H9 (cell line): ENCODE measurements at regions not wholly inside any gene's neighbourhood (a gene's known extent, or its start where the extent isn't known, plus 50 kb on each side); places are given as distances from the start of the nearest gene placed in this dataset.

Source experiments
- DNase-seq: peaks from one replicate; pipeline ENCODE4 v3.0.0-alpha.2; 2017
- H2AFZ ChIP-seq: one replicate; pipeline ENCODE4 v1.6.1; 2013; ENCODE audit warnings: mild to moderate bottlenecking, low read length, control low read depth, moderate library complexity
- H2AK5ac ChIP-seq: 2 replicates; pipeline ENCODE4 v1.6.1; 2013; ENCODE audit warnings: low read length, control low read depth, mixed read lengths; ENCODE audit not compliant: insufficient read length
- H2BK120ac ChIP-seq: one replicate; pipeline ENCODE4 v1.6.1; 2013; ENCODE audit warnings: low read depth, mild to moderate bottlenecking, low read length, control low read depth, inconsistent platforms; ENCODE audit not compliant: poor library complexity, severe bottlenecking
- H2BK12ac ChIP-seq: 2 replicates; pipeline ENCODE4 v1.6.1; 2013; ENCODE audit warnings: low read length, control low read depth, mixed read lengths, low read depth; ENCODE audit not compliant: insufficient read length
- H2BK15ac ChIP-seq: 2 replicates; pipeline ENCODE4 v1.6.1; 2013; ENCODE audit warnings: low read depth, low read length, control low read depth
- H2BK20ac ChIP-seq: one replicate; pipeline ENCODE4 v1.6.1; 2013; ENCODE audit warnings: low read depth, mild to moderate bottlenecking, low read length, control low read depth, inconsistent platforms; ENCODE audit not compliant: poor library complexity, severe bottlenecking
- H2BK5ac ChIP-seq: 2 replicates; pipeline ENCODE4 v1.6.1; 2013; ENCODE audit warnings: low read length, control low read depth, mixed read lengths; ENCODE audit not compliant: insufficient read length
- H3K14ac ChIP-seq: 2 replicates; pipeline ENCODE4 v1.6.1; 2013; ENCODE audit warnings: low read length, control low read depth; ENCODE audit not compliant: insufficient read depth
- H3K18ac ChIP-seq: 2 replicates; pipeline ENCODE4 v1.6.1; 2013; ENCODE audit warnings: low read depth, mild to moderate bottlenecking, mixed read lengths, low read length, control low read depth; ENCODE audit not compliant: insufficient read length
- H3K23ac ChIP-seq: 2 replicates; pipeline ENCODE4 v1.6.1; 2013; ENCODE audit warnings: low read length, control low read depth, mixed read lengths, low read depth; ENCODE audit not compliant: insufficient read length
- H3K23me2 ChIP-seq: 2 replicates; pipeline ENCODE4 v1.6.1; 2013; ENCODE audit warnings: low read depth, mild to moderate bottlenecking, mixed read lengths, low read length, control low read depth; ENCODE audit not compliant: insufficient read length, poor library complexity, severe bottlenecking
- H3K27ac ChIP-seq: 2 replicates; pipeline ENCODE4 v1.5.1; 2013; ENCODE audit warnings: low read length, control low read depth, mixed read lengths, low read depth; ENCODE audit not compliant: insufficient read length
- H3K27me3 ChIP-seq: 2 replicates; pipeline ENCODE4 v1.6.1; 2013; ENCODE audit warnings: low read length, control low read depth, inconsistent platforms; ENCODE audit not compliant: insufficient read depth
- H3K4ac ChIP-seq: 2 replicates; pipeline ENCODE4 v1.6.1; 2013; ENCODE audit warnings: low read depth, mild to moderate bottlenecking, control low read depth, inconsistent platforms, low read length, moderate library complexity
- H3K4me1 ChIP-seq: 2 replicates; pipeline ENCODE4 v1.6.1; 2013; ENCODE audit warnings: low read length, control low read depth, inconsistent platforms; ENCODE audit not compliant: insufficient read depth
- H3K4me2 ChIP-seq: 2 replicates; pipeline ENCODE4 v1.6.1; 2013; ENCODE audit warnings: low read length, control low read depth, mixed read lengths; ENCODE audit not compliant: insufficient read length, insufficient read depth
- H3K56ac ChIP-seq: 2 replicates; pipeline ENCODE4 v1.6.1; 2013; ENCODE audit warnings: low read depth, mild to moderate bottlenecking, mixed read lengths, low read length, control low read depth; ENCODE audit not compliant: insufficient read length
- H3K79me1 ChIP-seq: 2 replicates; pipeline ENCODE4 v1.6.1; 2013; ENCODE audit warnings: low read depth, mild to moderate bottlenecking, moderate library complexity, low read length, control low read depth, inconsistent platforms; ENCODE audit not compliant: insufficient read depth, poor library complexity, severe bottlenecking
- H3K79me2 ChIP-seq: 2 replicates; pipeline ENCODE4 v1.6.1; 2013; ENCODE audit warnings: low read length, control low read depth, inconsistent platforms; ENCODE audit not compliant: insufficient read depth
- H3K9ac ChIP-seq: 2 replicates; pipeline ENCODE4 v1.6.1; 2013; ENCODE audit warnings: low read length, control low read depth, mixed read lengths; ENCODE audit not compliant: insufficient read length; ENCODE audit errors: extremely low read depth
- H3K9me3 ChIP-seq: one replicate; pipeline ENCODE4 v1.6.1; 2013; ENCODE audit warnings: low read depth, low read length, inconsistent platforms; ENCODE audit not compliant: control insufficient read depth
- H3T11ph ChIP-seq: one replicate; pipeline ENCODE4 v1.6.1; 2013; ENCODE audit warnings: mild to moderate bottlenecking, low read length, control low read depth, inconsistent platforms
- H4K20me1 ChIP-seq: one replicate; pipeline ENCODE4 v1.6.1; 2013; ENCODE audit not compliant: control insufficient read depth, insufficient read length, insufficient read depth
- H4K5ac ChIP-seq: 2 replicates; pipeline ENCODE4 v1.6.1; 2013; ENCODE audit warnings: low read depth, mild to moderate bottlenecking, mixed read lengths, low read length, control low read depth; ENCODE audit not compliant: insufficient read length
- H4K8ac ChIP-seq: replicated peaks from 2 replicates; pipeline ENCODE4 v1.6.1; 2013; ENCODE audit warnings: low read length, control low read depth, mixed read lengths, low read depth; ENCODE audit not compliant: insufficient read length
- H4K91ac ChIP-seq: 2 replicates; pipeline ENCODE4 v1.6.1; 2013; ENCODE audit warnings: low read depth, mild to moderate bottlenecking, moderate library complexity, mixed read lengths, low read length, control low read depth; ENCODE audit not compliant: insufficient read length
- H3K27ac Mint-ChIP-seq, 3 experiments: 2 replicates in 2 of 3; 3 replicates in 1 of 3; pipeline ENCODE4 v1.8.0; 2020 to 2021; ENCODE audit warnings: mixed read lengths in 3 of 3, mild to moderate bottlenecking in 1 of 3, moderate library complexity in 1 of 3
- H3K27me3 Mint-ChIP-seq: 2 replicates; pipeline ENCODE4 v1.8.0; 2021; ENCODE audit warnings: low read depth, mild to moderate bottlenecking, moderate library complexity, mixed read lengths
- H3K36me3 Mint-ChIP-seq, 3 experiments: 2 replicates in 2 of 3; 3 replicates in 1 of 3; pipeline ENCODE4 v1.8.0; 2020 to 2021; ENCODE audit warnings: low read depth in 3 of 3, mixed read lengths in 3 of 3; ENCODE audit not compliant: insufficient read depth in 1 of 3
- H3K4me1 Mint-ChIP-seq, 2 experiments: 2 replicates each; pipeline ENCODE4 v1.8.0; 2020; ENCODE audit warnings: mixed read lengths in 2 of 2
- H3K4me3 Mint-ChIP-seq, 2 experiments: 2 replicates in 1 of 2; 3 replicates in 1 of 2; pipeline ENCODE4 v1.8.0; 2020 to 2021; ENCODE audit warnings: mild to moderate bottlenecking in 2 of 2, mixed read lengths in 2 of 2, moderate library complexity in 1 of 2
- H3K9me3 Mint-ChIP-seq, 2 experiments: 2 replicates in 1 of 2; 3 replicates in 1 of 2; pipeline ENCODE4 v1.8.0; 2020; ENCODE audit warnings: mild to moderate bottlenecking in 2 of 2, mixed read lengths in 2 of 2, moderate library complexity in 1 of 2
- CTCF ChIP-seq: fragments of 200-600 bp; sonication (generic); conservative IDR thresholded peaks from 3 replicates; pipeline ENCODE4 v1.8.0; 2021; ENCODE audit warnings: antibody characterized with exemption, mild to moderate bottlenecking
- WGBS: extraction: QIAGEN DNeasy Blood & Tissue Kit; methylation state at CpG from one replicate; pipeline ENCODE4 v1.1.7; 2013; ENCODE audit warnings: missing lambda C conversion rate, low lambda C conversion rate, mixed read lengths; ENCODE audit not compliant: insufficient read length; ENCODE audit errors: extremely low coverage; 5-methylcytosine and 5-hydroxymethylcytosine counted together

GRCh38 chr2:237185553-237185925 lies 99.8 kb downstream of the COPS8 start:
- Mint-ChIP-seq H3K4me3 (no peak overlapping the region), H3K4me1 (peaks cover 2 to 7% of the 10 kb centered on the region in 2 experiments), H3K27ac (no peak overlapping the region; a peak in 1 of 7 replicates), H3K9me3 (peaks cover 0 to 2% of the 10 kb centered on the region in 2 experiments; a peak in 1 of 5 replicates), H3K36me3 (no peaks in the 10 kb centered on the region), H3K27me3 (peaks cover 7% of the 10 kb centered on the region)
- Histone ChIP-seq H3K27me3 (no peaks in the 10 kb centered on the region; the same call in 1 of the 2 replicates), H2BK5ac (no peak overlapping the region), H4K20me1 (no peaks in the 10 kb centered on the region), H4K91ac (no peak overlapping the region), H3K79me1 (no peaks in the 10 kb centered on the region), H3K79me2 (no peaks in the 10 kb centered on the region), H3K14ac (no peak overlapping the region), H3K23me2 (no peaks in the 10 kb centered on the region), H3K23ac (no peak overlapping the region), H3K9me3 (no peaks in the 10 kb centered on the region), H3K27ac (no peak overlapping the region), H3K4me2 (no peak overlapping the region), H4K5ac (no peak overlapping the region), H4K8ac (no peak overlapping the region), H3T11ph (no peak overlapping the region), H3K18ac (no peak overlapping the region), H2BK12ac (no peak overlapping the region), H3K56ac (no peak overlapping the region), H2BK20ac (no peak overlapping the region), H2BK120ac (no peak overlapping the region), H3K4ac (no peak overlapping the region), H2AFZ (no peak overlapping the region), H3K4me1 (no peaks in the 10 kb centered on the region), H2AK5ac (no peak overlapping the region), H3K9ac (no peak overlapping the region), H2BK15ac (no peak overlapping the region)
- WGBS = no CpG with 5 or more reads among the region's 7 CpGs
- no peak for TF ChIP-seq CTCF
- no peak for DNase-seq
